ENCODE measurements at regions not wholly inside any gene's neighbourhood (a gene's known extent, or its start where the extent isn't known, plus 50 kb on each side); places are given as distances from the start of the nearest gene placed in this dataset.

DNA sequence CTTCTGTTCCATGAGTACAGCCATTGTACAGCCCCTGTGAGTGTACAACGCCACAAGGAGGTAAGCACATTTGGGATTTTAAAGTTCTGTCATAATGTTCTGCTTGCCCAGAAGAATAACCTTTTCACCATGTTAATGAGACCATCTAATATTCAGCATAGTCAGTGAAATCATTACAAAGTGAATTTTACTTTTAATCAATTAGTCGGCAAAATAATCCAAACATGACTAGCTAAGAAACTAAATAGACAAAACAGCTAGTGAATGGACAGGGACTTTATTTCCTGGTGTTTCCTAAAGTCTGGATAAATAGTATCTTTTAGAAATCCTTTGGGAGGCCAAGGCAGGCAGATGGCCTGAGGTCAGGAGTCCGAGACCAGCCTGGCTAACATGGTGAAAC, 69.0 kb upstream of the NRSN1 start:
- H3K36me3 Mint-ChIP-seq = no peaks in the 10 kb centered on the region
- H3K4me1 ChIP-seq (ENCODE audit: insufficient read depth, low read length) = no peaks in the 10 kb centered on the region
- POLR2A ChIA-PET = no interaction called here

DNA sequence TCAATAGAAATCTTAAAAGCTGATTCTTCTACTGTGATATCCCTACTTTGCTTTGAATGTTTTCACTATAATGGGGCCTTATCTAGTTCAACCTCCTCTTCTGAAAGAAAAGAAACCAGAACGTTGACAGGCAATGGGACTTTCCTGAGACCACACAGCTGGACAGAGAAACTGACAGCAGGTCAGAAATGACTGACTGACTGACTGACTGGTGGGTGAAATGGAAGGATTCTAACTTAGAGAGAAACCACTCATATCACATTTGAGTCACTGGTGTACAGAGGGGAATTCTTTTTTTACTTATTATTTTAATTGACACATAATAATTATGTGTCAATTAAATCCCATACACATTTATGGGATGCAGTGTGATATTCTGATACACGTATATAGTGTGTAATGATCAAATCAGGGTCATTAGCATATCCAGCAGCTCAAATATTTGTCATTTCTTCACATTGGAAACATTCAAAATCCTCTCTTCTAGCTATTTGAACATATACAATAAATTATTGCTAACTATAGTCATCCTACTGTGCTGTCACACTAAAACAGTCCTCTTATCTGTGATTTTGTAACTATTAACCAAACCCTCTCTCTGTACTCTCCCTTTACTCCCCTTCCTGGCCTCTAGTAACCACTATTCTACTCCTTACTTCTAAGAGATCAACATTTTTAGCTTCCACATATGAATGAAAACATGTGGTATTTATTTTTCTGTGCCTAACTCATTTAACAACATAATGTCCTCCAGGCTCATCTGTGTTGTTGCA, 64.8 kb upstream of the NRSN1 start:
- CTCF ChIA-PET = no interaction called here
- DNase-seq = no peak
- Histone ChIP-seq H3K27ac (ENCODE audit: low read depth, low read length) (no peak overlapping the region), H3K36me3 (ENCODE audit: insufficient read depth, low read length) (no peaks in the 10 kb centered on the region), H3K4me3 (ENCODE audit: low read length) (no peak overlapping the region), H3K27me3 (ENCODE audit: insufficient read depth, low read length, poor library complexity, severe bottlenecking) (no peaks in the 10 kb centered on the region), H3K9me3 (ENCODE audit: low read length) (no peaks in the 10 kb centered on the region), H3K4me1 (ENCODE audit: insufficient read depth, low read length) (no peaks in the 10 kb centered on the region)
- Mint-ChIP-seq H3K36me3 (no peaks in the 10 kb centered on the region), H3K4me1 (no peaks in the 10 kb centered on the region), H3K4me3 (no peak overlapping the region), H3K27me3 (no peaks in the 10 kb centered on the region), H3K27ac (no peak overlapping the region), H3K9me3 (no peaks in the 10 kb centered on the region)
- POLR2A ChIA-PET = no interaction called here

More for the DNA sequence above, 69.0 kb upstream of the NRSN1 start:
- H3K4me3 Mint-ChIP-seq = no peak overlapping the region
- DNase-seq = no peak
- Histone ChIP-seq H3K9me3 (ENCODE audit: low read length) (no peaks in the 10 kb centered on the region), H3K27me3 (ENCODE audit: insufficient read depth, low read length, poor library complexity, severe bottlenecking) (no peaks in the 10 kb centered on the region), H3K36me3 (ENCODE audit: insufficient read depth, low read length) (no peaks in the 10 kb centered on the region), H3K27ac (ENCODE audit: low read depth, low read length) (no peak overlapping the region), H3K4me3 (ENCODE audit: low read length) (no peak overlapping the region)
- H3K9me3 Mint-ChIP-seq = peaks cover 0 to 3% (median 0%) of the 10 kb centered on the region in 5 donors
- CTCF ChIA-PET = no interaction called here
- no peaks in the 10 kb centered on the region for H3K27me3 Mint-ChIP-seq
- no peak overlapping the region for H3K27ac Mint-ChIP-seq
- H3K4me1 Mint-ChIP-seq = no peaks in the 10 kb centered on the region

DNA sequence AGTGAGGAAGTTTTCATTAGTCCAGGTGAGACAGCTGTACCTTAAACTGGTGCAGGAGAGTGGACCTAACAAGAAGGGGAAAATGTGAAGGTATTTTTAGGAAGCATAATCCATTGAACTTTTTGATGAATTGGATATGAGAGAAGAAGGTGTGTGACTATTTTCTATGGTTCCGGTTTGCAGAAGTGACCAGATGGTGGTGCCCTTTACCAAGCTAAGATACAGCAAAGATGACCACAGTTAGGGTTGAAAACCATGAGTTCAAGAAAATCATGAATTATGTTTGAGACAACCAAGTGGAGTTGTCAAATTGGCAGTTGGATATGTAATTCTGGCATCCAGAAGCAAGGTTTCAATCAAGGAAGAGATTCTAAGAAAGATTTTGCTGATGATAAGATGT, 61.9 kb upstream of the NRSN1 start:
- POLR2A ChIA-PET = no interaction called here
- Histone ChIP-seq H3K27ac (ENCODE audit: low read depth, low read length) (no peak overlapping the region), H3K36me3 (ENCODE audit: insufficient read depth, low read length) (no peaks in the 10 kb centered on the region), H3K4me1 (ENCODE audit: insufficient read depth, low read length) (no peaks in the 10 kb centered on the region), H3K27me3 (ENCODE audit: insufficient read depth, low read length, poor library complexity, severe bottlenecking) (no peaks in the 10 kb centered on the region), H3K4me3 (ENCODE audit: low read length) (no peak overlapping the region), H3K9me3 (ENCODE audit: low read length) (no peaks in the 10 kb centered on the region)
- no peaks in the 10 kb centered on the region for H3K27me3 Mint-ChIP-seq
- DNase-seq = no peak
- H3K9me3 Mint-ChIP-seq = peaks cover 0 to 2% (median 0%) of the 10 kb centered on the region in 5 donors
- no peak overlapping the region for H3K27ac Mint-ChIP-seq
- CTCF ChIA-PET = no interaction called here
- H3K4me1 Mint-ChIP-seq = no peaks in the 10 kb centered on the region
- no peak overlapping the region for H3K4me3 Mint-ChIP-seq
- H3K36me3 Mint-ChIP-seq = no peaks in the 10 kb centered on the region

DNA sequence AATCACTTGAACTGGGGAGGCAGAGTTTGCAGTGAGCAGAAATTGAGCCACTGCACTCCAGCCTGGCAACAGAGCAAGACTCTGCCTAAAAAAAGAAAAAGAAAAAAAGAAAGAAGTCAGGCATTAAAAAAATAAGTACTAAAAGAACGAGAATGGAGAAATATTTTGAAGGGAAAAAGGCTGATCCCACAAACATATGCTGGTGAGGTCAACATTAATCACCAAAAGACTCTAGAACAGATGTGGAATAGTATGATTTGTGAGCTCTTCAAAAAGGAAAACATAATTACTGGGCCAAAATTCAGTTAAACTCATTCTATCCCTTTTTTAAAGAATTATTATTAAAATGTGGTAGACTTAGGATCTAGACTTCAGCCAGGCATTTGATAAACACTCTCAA, 61.2 kb upstream of the NRSN1 start:
- CTCF ChIA-PET = no interaction called here
- Mint-ChIP-seq H3K27ac (no peak overlapping the region), H3K27me3 (no peaks in the 10 kb centered on the region), H3K4me1 (no peaks in the 10 kb centered on the region), H3K4me3 (no peak overlapping the region), H3K36me3 (no peaks in the 10 kb centered on the region), H3K9me3 (peaks cover 0 to 2% (median 0%) of the 10 kb centered on the region in 5 donors)
- Histone ChIP-seq H3K9me3 (ENCODE audit: low read length) (no peaks in the 10 kb centered on the region), H3K4me3 (ENCODE audit: low read length) (no peak overlapping the region), H3K4me1 (ENCODE audit: insufficient read depth, low read length) (no peaks in the 10 kb centered on the region), H3K27ac (ENCODE audit: low read depth, low read length) (no peak overlapping the region), H3K27me3 (ENCODE audit: insufficient read depth, low read length, poor library complexity, severe bottlenecking) (no peaks in the 10 kb centered on the region), H3K36me3 (ENCODE audit: insufficient read depth, low read length) (no peaks in the 10 kb centered on the region)
- POLR2A ChIA-PET = no interaction called here
- no peak for DNase-seq

DNA sequence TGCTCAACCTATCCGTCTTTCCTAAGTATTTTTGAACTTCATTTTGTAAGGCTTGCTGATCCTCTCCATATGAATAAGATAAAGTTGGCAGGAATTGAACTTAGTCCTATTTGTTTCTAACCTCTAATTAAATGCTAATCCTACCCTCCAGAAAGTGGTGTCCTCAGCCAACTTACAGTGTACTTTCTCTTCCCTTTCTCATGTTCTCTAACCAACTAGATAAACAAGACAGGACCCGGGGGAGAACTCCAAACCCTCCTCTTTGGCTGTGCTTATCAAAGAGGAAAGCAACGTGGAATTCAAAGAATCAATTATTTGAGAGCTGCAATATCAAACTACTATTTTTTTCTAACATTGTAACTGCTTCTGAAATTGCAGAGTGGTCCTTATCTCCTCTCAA, 56.5 kb upstream of the NRSN1 start:
- ChIA-PET POLR2A (no interaction called here), CTCF (no interaction called here)
- H3K4me1 Mint-ChIP-seq = peaks cover 0 to 8% (median 5%) of the 10 kb centered on the region in 3 donors
- no peak overlapping the region for H3K4me3 Mint-ChIP-seq
- Histone ChIP-seq H3K27me3 (ENCODE audit: insufficient read depth, low read length, poor library complexity, severe bottlenecking) (no peaks in the 10 kb centered on the region), H3K9me3 (ENCODE audit: low read length) (no peaks in the 10 kb centered on the region), H3K4me1 (ENCODE audit: insufficient read depth, low read length) (no peaks in the 10 kb centered on the region), H3K36me3 (ENCODE audit: insufficient read depth, low read length) (no peaks in the 10 kb centered on the region), H3K27ac (ENCODE audit: low read depth, low read length) (no peak overlapping the region), H3K4me3 (ENCODE audit: low read length) (no peak overlapping the region)
- DNase-seq = no peak
- H3K27ac Mint-ChIP-seq = no peak overlapping the region
- H3K9me3 Mint-ChIP-seq = peaks cover 0 to 5% (median 0%) of the 10 kb centered on the region in 5 donors
- H3K27me3 Mint-ChIP-seq = peaks cover 0 to 2% of the 10 kb centered on the region in 2 donors
- H3K36me3 Mint-ChIP-seq = no peaks in the 10 kb centered on the region

DNA sequence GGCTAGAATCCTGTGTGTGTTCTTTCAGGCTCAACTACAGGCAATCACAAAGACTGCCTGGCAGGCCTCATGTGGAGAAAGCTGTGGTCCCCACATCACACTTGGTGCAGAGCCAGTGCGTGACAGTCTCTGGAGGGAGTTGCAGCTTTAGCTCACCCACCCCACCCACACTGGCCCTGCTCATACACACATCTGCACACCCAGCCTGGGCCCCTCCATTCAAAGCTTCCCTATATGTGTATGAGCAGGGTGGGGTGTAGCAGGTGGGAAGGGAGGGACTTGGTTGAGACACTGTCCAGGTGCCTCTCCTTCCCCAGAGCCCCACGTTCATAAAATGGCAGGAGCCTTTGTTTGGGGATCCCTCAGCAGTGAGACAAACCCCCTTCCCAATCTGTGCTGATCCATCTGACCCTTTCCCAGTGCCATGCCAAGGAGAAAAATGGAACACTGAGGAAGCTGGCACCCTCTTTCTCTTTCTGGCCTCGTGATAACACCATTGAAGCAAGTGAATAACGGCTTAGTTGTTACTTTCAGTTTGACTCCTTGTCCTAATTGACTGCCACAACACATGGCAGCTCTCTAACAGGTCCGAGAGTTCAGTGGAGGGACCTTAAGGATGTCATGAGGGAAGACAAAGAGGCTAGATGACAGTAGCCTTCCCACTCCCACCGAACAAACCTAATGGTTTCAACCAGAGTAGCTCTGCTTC, 53.8 kb upstream of the NRSN1 start:
- Histone ChIP-seq H3K27ac (ENCODE audit: low read depth, low read length) (no peak overlapping the region), H3K36me3 (ENCODE audit: insufficient read depth, low read length) (no peaks in the 10 kb centered on the region), H3K27me3 (ENCODE audit: insufficient read depth, low read length, poor library complexity, severe bottlenecking) (no peaks in the 10 kb centered on the region), H3K9me3 (ENCODE audit: low read length) (no peaks in the 10 kb centered on the region), H3K4me1 (ENCODE audit: insufficient read depth, low read length) (no peaks in the 10 kb centered on the region), H3K4me3 (ENCODE audit: low read length) (no peak overlapping the region)
- Mint-ChIP-seq H3K9me3 (peaks cover 0 to 5% (median 0%) of the 10 kb centered on the region in 5 donors), H3K27ac (no peak overlapping the region), H3K36me3 (no peaks in the 10 kb centered on the region), H3K4me3 (peak overlapping the region in 1 of 7 donors; percentile 61), H3K4me1 (peaks cover 0 to 8% (median 5%) of the 10 kb centered on the region in 3 donors), H3K27me3 (peaks cover 0 to 2% of the 10 kb centered on the region in 2 donors)
- no peak for DNase-seq
- ChIA-PET CTCF (no interaction called here), POLR2A (no interaction called here)

DNA sequence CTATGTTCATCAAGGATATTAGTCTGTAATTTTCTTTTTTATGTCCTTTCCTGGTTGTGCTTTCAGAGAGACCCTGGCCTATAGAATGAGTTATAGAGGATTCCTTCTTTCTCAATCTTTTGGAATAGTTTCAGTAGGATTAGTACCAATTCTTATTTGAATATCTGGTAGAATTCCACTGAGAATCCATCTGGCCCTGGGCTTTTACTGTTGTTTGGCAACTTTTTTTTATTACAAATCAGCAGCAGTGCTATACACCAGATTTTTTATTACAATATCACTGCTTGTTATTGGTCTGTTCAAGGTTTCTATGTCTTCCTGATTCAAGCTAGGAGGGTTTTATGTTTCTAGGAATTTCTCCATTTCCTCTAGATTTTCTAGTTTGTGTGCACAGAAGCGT, 50.0 kb upstream of the NRSN1 start:
- H3K4me1 Mint-ChIP-seq = peaks cover 0 to 8% (median 5%) of the 10 kb centered on the region in 3 donors
- Histone ChIP-seq H3K36me3 (ENCODE audit: insufficient read depth, low read length) (no peaks in the 10 kb centered on the region), H3K9me3 (ENCODE audit: low read length) (no peaks in the 10 kb centered on the region), H3K4me1 (ENCODE audit: insufficient read depth, low read length) (no peaks in the 10 kb centered on the region), H3K27ac (ENCODE audit: low read depth, low read length) (no peak overlapping the region), H3K27me3 (ENCODE audit: insufficient read depth, low read length, poor library complexity, severe bottlenecking) (no peaks in the 10 kb centered on the region), H3K4me3 (ENCODE audit: low read length) (no peak overlapping the region)
- no peak for DNase-seq
- H3K4me3 Mint-ChIP-seq = no peak overlapping the region
- POLR2A ChIA-PET = no interaction called here
- peaks cover 2 to 4% of the 10 kb centered on the region in 2 donors for H3K27me3 Mint-ChIP-seq
- CTCF ChIA-PET = no interaction called here
- H3K27ac Mint-ChIP-seq = no peak overlapping the region
- peaks cover 0 to 4% (median 2%) of the 10 kb centered on the region in 5 donors for H3K9me3 Mint-ChIP-seq
- H3K36me3 Mint-ChIP-seq = no peaks in the 10 kb centered on the region

All from CD8-positive, alpha-beta memory T cell (primary cell).